HL-60/S4 (cell line): ENCODE measurements at regions not wholly inside any gene's neighbourhood (a gene's known extent, or its start where the extent isn't known, plus 50 kb on each side); places are given as distances from the start of the nearest gene placed in this dataset.

Experiments used
- in situ Hi-C: fragments of 300-500 bp; cut with MboI; formaldehyde crosslinking; loops from 2 replicates; pipeline ENCODE4 v1.14.3; 2022; ENCODE audit warnings: low sequenced_read_pairs

GRCh38 chr11:45556851-45557707, 108.3 kb downstream of the CHST1 start:
- in situ Hi-C loops, result no loop called here

GRCh38 chr11:45554230-45554967, 111.0 kb downstream of the CHST1 start:
- in situ Hi-C loops, result no loop called here

GRCh38 chr11:45553383-45553936, 112.0 kb downstream of the CHST1 start:
- in situ Hi-C loops, result no loop called here

- in situ Hi-C loops, result no loop called here
Measured at GRCh38 chr11:45551191-45551713, 114.2 kb downstream of the CHST1 start.

GRCh38 chr11:45549257-45549656, 116.2 kb downstream of the CHST1 start:
- in situ Hi-C loops, result no loop called here

- in situ Hi-C loops, result no loop called here
Measured at GRCh38 chr11:45546366-45546765, 119.1 kb downstream of the CHST1 start.

GRCh38 chr11:45544826-45545225, 120.6 kb downstream of the CHST1 start:
- in situ Hi-C loops, result no loop called here

GRCh38 chr11:45543808-45544422, 121.5 kb downstream of the CHST1 start:
- in situ Hi-C loops, result no loop called here

GRCh38 chr11:45543081-45543480, 122.3 kb downstream of the CHST1 start:
- in situ Hi-C loops, result no loop called here

- in situ Hi-C loops, result no loop called here
Measured at GRCh38 chr11:45541693-45542434, 123.6 kb downstream of the CHST1 start.

- in situ Hi-C loops, result no loop called here
Measured at GRCh38 chr11:45538939-45539338, 126.5 kb downstream of the CHST1 start.

- in situ Hi-C loops, result no loop called here
Measured at GRCh38 chr11:45538363-45538762, 127.1 kb downstream of the CHST1 start.

GRCh38 chr11:45537614-45538013, 127.8 kb downstream of the CHST1 start:
- in situ Hi-C loops, result no loop called here

GRCh38 chr11:45535033-45535432, 130.4 kb downstream of the CHST1 start:
- in situ Hi-C loops, result no loop called here

GRCh38 chr11:45534132-45534531, 131.3 kb downstream of the CHST1 start:
- in situ Hi-C loops, result no loop called here

GRCh38 chr11:45532546-45532945, 132.9 kb downstream of the CHST1 start:
- in situ Hi-C loops, result no loop called here

- in situ Hi-C loops, result no loop called here
Measured at GRCh38 chr11:45530776-45531175, 134.6 kb downstream of the CHST1 start.

- in situ Hi-C loops, result no loop called here
Measured at GRCh38 chr11:45530111-45530510, 135.3 kb downstream of the CHST1 start.

- in situ Hi-C loops, result no loop called here
Measured at GRCh38 chr11:45528435-45528834, 137.0 kb downstream of the CHST1 start.

GRCh38 chr11:45527898-45528297, 137.5 kb downstream of the CHST1 start:
- in situ Hi-C loops, result no loop called here
